Suprapubic skin (tissue), 4 donors: ENCODE measurements at regions not wholly inside any gene's neighbourhood (a gene's known extent, or its start where the extent isn't known, plus 50 kb on each side); places are given as distances from the start of the nearest gene placed in this dataset.

Experiments
- DNase-seq, 2 donors: peaks; one replicate each; pipeline ENCODE4 v3.0.0-alpha.2; 2019; ENCODE audit warnings: low spot score in 2 of 2
- H3K27ac ChIP-seq: fragments of 200-600 bp; sonication (generic); one replicate; pipeline ENCODE4 v1.5.1; 2019
- H3K27me3 ChIP-seq: fragments of 200-600 bp; sonication (generic); one replicate; pipeline ENCODE4 v1.5.1; 2019
- H3K36me3 ChIP-seq: fragments of 200-600 bp; sonication (generic); one replicate; pipeline ENCODE4 v1.5.1; 2019
- H3K4me1 ChIP-seq: fragments of 200-600 bp; sonication (generic); one replicate; pipeline ENCODE4 v1.5.1; 2019
- H3K4me3 ChIP-seq: fragments of 200-600 bp; sonication (generic); one replicate; pipeline ENCODE4 v1.5.1; 2019; ENCODE audit warnings: mild to moderate bottlenecking
- H3K9me3 ChIP-seq: fragments of 200-600 bp; sonication (generic); one replicate; pipeline ENCODE4 v1.5.1; 2019
- CTCF ChIP-seq, 2 donors: fragments of 200-600 bp in 1 of 2; fragments of 450-650 bp in 1 of 2; sonication (generic) in 1 of 2; IDR thresholded peaks; one replicate each; pipeline ENCODE4 v1.5.1; 2016 to 2019; ENCODE audit warnings: antibody characterized with exemption in 2 of 2, mild to moderate bottlenecking in 1 of 2, moderate library complexity in 1 of 2
- EP300 ChIP-seq: sonication (generic); formaldehyde crosslinking; IDR thresholded peaks from one replicate; pipeline ENCODE4 v1.6.1; 2017; ENCODE audit warnings: antibody characterized with exemption
- POLR2A ChIP-seq, 2 donors: fragments of 450-650 bp; IDR thresholded peaks; one replicate each; pipeline ENCODE4 v1.6.1; 2017; ENCODE audit warnings: antibody characterized with exemption in 2 of 2, mild to moderate bottlenecking in 2 of 2, moderate library complexity in 2 of 2
- POLR2AphosphoS5 ChIP-seq, 3 donors: sonication (generic); formaldehyde crosslinking; IDR thresholded peaks; one replicate each; pipeline ENCODE4 v1.6.1; 2017; ENCODE audit warnings: antibody characterized with exemption in 3 of 3
- WGBS: methylation state at CpG from one replicate; pipeline ENCODE4 v1.1.5; 2018; 5-methylcytosine and 5-hydroxymethylcytosine counted together

DNA sequence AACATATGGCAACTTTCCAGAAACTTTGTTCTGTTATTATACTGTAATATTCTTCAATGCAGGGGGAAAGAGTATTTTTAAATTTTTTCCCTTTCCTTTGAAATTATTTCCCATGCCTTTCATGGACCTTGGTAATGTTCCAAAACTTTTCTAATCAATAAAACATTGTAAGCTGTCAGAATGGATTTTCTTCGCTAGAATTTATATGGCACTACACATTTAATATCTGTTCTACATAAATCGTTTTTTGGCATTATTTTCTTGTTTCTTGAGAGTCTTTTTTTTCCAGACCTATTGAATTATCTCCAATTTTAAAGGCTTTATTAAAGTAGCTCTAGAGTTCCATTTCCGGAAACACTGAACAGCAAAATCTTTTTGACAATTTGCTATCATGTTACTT is 249.0 kb downstream of the TMEM167A start:
- Histone ChIP-seq H3K4me3 (no peak overlapping the region), H3K4me1 (peaks cover 5% of the 10 kb centered on the region), H3K36me3 (no peaks in the 10 kb centered on the region), H3K9me3 (no peaks in the 10 kb centered on the region), H3K27ac (no peak overlapping the region), H3K27me3 (no peaks in the 10 kb centered on the region)
- TF ChIP-seq POLR2A (IDR thresholded peaks at IDR 0.05) = no peak
- TF ChIP-seq POLR2AphosphoS5 (IDR thresholded peaks at IDR 0.05) = no peak
- TF ChIP-seq CTCF (IDR thresholded peaks at IDR 0.05) = no peak
- TF ChIP-seq EP300 = no peak
- WGBS = 47% methylated on average over 3 of the region's 3 CpGs
- DNase-seq = no peak

DNA sequence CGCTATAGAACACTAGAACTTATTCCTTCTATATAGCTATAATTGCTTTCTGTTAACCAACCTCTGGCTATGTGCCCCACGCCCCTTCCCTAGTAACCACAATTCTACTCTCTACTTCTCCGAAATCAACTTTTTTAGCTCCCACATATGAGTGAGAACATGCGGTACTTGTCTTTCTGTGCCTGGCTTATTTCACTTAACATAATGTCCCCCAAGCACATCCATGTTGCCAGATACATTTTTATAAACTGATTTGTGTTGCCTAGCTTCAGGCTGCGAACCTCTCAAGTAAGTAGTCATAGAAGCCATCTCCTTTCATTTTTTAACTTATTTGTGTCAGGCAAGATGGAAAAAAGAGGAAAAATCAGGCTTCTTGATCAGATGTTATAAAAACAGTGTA is 249.5 kb downstream of the TMEM167A start:
- Histone ChIP-seq H3K4me1 (peaks cover 5% of the 10 kb centered on the region), H3K36me3 (no peaks in the 10 kb centered on the region), H3K4me3 (no peak overlapping the region), H3K9me3 (no peaks in the 10 kb centered on the region), H3K27ac (no peak overlapping the region), H3K27me3 (no peaks in the 10 kb centered on the region)
- TF ChIP-seq POLR2A (IDR thresholded peaks at IDR 0.05) (no peak), EP300 (no peak), CTCF (IDR thresholded peaks at IDR 0.05) (no peak), POLR2AphosphoS5 (IDR thresholded peaks at IDR 0.05) (no peak)
- 68% methylated on average over 5 of the region's 5 CpGs for WGBS
- no peak for DNase-seq

DNA sequence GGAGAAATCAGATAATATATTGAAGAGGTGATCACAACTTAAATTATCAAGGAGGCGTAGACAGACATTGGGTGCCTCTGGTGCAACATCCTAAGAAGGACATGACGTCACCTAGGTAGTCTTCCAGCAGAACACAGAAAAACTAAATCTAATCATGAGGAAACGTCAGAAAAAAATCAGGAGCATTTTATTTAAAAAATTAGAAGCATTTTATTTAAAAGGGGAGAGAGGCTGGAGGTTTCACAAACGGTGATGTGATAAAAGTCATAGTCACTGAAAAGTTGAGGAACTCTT is 254.6 kb downstream of the TMEM167A start:
- TF ChIP-seq POLR2A (IDR thresholded peaks at IDR 0.05) = no peak
- no peak for TF ChIP-seq EP300
- no peak for TF ChIP-seq CTCF (IDR thresholded peaks at IDR 0.05)
- no peak for TF ChIP-seq POLR2AphosphoS5 (IDR thresholded peaks at IDR 0.05)
- H3K27ac ChIP-seq = no peak overlapping the region
- H3K4me1 ChIP-seq = peaks cover 5% of the 10 kb centered on the region
- no peak for DNase-seq
- whole genome bisulfite sequencing = 90% methylated on average over 4 of the region's 4 CpGs
- no peaks in the 10 kb centered on the region for H3K9me3 ChIP-seq
- no peaks in the 10 kb centered on the region for H3K36me3 ChIP-seq
- H3K4me3 ChIP-seq = no peak overlapping the region
- no peaks in the 10 kb centered on the region for H3K27me3 ChIP-seq

- Histone ChIP-seq H3K9me3 (no peaks in the 10 kb centered on the region), H3K4me3 (no peak overlapping the region), H3K27me3 (no peaks in the 10 kb centered on the region), H3K36me3 (no peaks in the 10 kb centered on the region), H3K4me1 (peaks cover 5% of the 10 kb centered on the region), H3K27ac (no peak overlapping the region)
- 76% methylated on average over 3 of the region's 3 CpGs for whole genome bisulfite sequencing
- DNase-seq = no peak
- TF ChIP-seq POLR2AphosphoS5 (IDR thresholded peaks at IDR 0.05) = no peak
- TF ChIP-seq POLR2A (IDR thresholded peaks at IDR 0.05) = no peak
- TF ChIP-seq EP300 = no peak
- TF ChIP-seq CTCF (IDR thresholded peaks at IDR 0.05) = no peak
Observed at GRCh38 chr5:82821846-82822633, 255.2 kb downstream of the TMEM167A start.

DNA sequence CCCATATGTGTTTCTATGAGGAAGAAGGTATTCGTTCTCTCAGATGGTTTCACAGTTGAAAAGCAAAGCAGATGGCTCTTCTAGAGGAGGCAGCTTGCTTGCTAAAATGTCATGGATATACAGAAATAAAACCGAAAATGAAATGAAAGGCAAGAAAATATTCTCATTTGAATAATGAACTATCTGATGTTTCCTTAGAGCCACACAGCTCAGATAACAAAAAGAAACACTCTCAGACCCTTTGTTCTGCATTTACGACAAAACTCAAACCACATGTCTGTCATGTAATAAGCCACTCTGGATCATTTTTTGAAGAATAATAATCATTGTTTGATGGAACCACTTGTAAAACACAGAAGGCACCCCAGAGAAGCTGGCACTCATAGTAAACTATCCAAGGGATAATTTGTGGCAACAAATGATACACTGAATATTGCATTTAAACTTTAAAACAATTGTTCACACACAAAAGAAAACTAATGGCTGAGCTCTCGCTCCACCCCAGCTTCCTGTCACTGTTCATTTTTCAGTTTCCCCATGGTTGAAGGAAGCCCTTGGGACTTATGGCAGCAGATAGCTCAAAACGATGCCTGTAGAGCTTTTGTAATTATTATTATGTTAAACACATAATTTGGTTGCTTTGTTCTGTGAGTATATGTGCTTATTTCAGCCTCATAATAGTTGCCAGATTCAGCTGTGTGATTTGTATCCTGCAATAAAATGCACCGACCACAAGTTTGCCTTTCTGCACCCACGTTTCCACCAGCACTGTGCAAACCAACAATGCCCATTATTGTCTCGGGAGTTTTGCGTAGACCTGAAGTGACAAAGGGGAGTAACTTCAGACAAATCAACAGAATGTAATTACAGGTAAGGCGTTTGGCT is 256.0 kb downstream of the TMEM167A start:
- H3K4me1 ChIP-seq = peaks cover 5% of the 10 kb centered on the region

More for the DNA sequence above, 256.0 kb downstream of the TMEM167A start:
- no peaks in the 10 kb centered on the region for H3K27me3 ChIP-seq
- no peak for DNase-seq
- H3K4me3 ChIP-seq = no peak overlapping the region
- TF ChIP-seq CTCF (IDR thresholded peaks at IDR 0.05) (no peak), EP300 (no peak), POLR2AphosphoS5 (IDR thresholded peaks at IDR 0.05) (no peak), POLR2A (IDR thresholded peaks at IDR 0.05) (no peak)
- no peaks in the 10 kb centered on the region for H3K36me3 ChIP-seq
- H3K27ac ChIP-seq = no peak overlapping the region
- 58% methylated on average over 10 of the region's 10 CpGs for WGBS
- H3K9me3 ChIP-seq = no peaks in the 10 kb centered on the region
